ENCODE measurements at regions not wholly inside any gene's neighbourhood (a gene's known extent, or its start where the extent isn't known, plus 50 kb on each side); places are given as distances from the start of the nearest gene placed in this dataset.
A peak's percentile ranks its signal among the peaks of the same experiment; 100 is the strongest.

DNA sequence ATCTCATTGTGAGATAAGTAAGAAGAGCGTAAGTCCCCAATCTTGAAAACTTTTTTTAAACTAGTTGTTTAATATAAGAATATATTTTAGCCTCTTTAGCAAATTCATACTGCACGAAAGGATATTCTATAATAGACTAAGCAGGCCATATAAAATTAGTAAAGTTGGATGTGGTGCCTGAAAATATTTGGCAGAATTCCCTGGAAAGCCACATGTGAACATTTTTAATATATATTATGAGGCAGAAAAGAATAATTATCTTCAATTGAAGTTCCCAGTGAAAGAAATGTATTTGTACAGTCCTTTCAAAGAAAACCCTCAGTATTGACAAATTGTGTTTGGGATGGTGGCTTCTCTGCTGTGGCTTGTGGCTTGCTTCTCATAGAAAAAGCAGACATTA is 237.5 kb upstream of the JAG1 start:
- no peak for DNase-seq (ENCODE audit: low read depth, low spot score)
- H3K27ac ChIP-seq = no peak overlapping the region

DNA sequence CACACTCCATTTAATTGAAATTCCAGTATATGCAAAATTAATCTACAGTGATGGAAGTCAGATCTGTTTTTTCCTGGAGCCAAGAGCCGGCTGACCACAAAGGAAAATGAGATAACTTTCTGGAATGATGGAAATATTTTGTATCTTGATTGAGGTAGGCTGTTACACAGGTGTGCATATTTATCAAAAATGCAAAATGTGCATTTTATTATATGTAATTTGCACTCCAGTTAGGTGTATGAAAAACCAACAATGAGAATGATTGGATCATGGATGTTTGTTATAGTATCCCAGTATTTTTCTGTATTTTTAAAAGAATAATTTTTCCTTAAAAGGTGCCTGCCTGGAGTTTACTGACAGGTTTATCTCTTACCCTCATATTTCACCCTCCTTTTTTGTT is 242.0 kb upstream of the JAG1 start:
- DNase-seq (ENCODE audit: low read depth, low spot score) = no peak

DNA sequence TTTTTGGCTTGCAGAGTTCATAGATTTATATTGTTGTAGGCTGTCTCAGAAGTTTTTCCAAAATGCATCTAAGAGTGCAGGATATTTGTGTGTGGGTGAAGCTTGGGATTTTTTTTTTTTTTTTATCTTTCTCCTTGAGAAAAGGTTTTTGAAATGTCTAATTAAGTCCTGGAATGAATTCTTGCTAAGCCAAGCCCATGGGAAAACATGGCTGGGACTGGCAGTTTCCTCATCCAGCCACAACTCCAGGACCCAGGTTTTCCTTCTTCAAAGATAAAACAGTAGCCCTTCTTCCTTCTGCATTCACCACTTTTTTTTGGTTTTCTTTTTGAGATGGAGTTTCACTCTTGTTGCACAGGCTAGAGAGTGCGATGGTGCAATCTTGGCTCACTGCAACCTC is 242.5 kb upstream of the JAG1 start:
- DNase-seq (ENCODE audit: low read depth, low spot score) = no peak

More for the DNA sequence above, 242.0 kb upstream of the JAG1 start:
- H3K27ac ChIP-seq = no peak overlapping the region

DNA sequence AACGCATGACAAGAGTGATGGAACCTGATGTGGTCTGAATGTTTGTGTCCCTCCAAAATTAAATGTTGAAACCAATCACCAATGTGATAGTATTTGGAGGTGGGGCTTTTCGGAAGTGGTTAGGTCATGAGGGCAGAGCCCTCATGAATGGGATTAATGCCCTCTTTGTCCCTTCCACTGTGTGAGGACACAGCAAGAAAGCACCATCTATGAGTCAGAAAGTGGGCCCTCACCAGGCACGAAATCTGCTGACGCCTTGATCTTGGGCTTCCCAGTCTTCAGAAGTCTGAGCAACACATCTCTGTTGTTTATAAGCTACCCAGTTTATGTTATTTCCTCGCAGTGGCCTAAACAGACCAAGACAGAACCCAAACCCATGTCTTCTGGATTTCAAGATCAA is 244.0 kb upstream of the JAG1 start:
- no peak overlapping the region for H3K27ac ChIP-seq
- DNase-seq (ENCODE audit: low read depth, low spot score) = no peak

More for the DNA sequence above, 242.5 kb upstream of the JAG1 start:
- no peak overlapping the region for H3K27ac ChIP-seq

DNA sequence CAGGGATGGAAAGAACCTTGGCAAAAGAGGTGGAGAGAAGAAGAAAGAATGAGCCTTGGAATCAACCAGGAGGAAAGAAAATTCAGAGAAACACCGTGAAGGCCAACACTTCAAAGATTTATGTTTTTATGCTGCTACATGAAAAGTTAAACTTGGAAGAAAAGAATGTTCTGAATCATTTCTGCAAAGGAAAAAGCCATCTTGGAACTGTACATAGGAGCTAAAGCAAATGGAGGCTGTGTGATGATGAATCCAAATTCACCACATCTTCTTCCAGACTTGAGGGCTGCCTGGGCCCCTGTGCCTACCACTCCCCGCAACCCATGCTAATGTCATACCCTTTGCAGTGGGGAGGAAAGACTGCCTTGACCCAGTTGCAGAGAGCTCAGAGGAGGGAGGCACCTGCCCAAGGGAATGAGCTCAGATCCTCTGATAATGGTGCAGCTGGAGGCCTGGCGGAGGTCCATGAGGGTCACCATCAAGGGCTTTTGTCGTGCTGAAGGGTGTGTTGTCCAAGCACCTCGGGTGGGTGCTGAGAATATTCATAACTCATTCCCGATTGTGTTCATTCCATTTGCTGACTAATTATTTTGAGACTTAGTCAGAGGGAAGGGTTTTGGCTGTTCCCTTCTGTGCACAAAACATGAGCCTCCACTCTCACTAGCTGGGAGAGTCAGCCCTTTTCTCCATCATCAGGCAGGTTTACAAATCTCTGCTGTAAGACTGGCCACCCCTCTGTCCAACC is 245.8 kb upstream of the JAG1 start:
- no peak for DNase-seq (ENCODE audit: low read depth, low spot score)

DNA sequence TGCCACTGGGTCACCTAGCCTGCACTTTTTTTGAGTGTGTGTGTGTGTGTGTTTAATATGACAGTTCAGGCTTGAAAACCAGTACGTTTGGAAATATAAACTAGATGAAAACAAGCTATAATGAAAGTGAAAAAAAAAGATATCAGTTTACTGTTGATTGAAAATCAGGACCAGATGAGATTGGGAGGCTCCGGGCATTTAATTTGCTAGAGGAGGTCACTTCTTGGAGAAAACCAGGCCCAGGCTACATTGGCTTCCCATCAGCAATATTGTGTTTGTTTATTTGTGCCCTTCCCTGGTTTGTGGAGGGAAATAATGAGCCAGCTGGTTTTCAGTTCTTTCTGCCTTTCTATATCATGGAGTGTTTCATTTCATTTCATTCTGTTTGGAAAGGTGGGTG is 246.6 kb upstream of the JAG1 start:
- DNase-seq (ENCODE audit: low read depth, low spot score) = no peak
- peak overlapping the region; percentile 68 for H3K27ac ChIP-seq

More for the DNA sequence above, 245.8 kb upstream of the JAG1 start:
- H3K27ac ChIP-seq = peak overlapping the region; percentile 68

DNA sequence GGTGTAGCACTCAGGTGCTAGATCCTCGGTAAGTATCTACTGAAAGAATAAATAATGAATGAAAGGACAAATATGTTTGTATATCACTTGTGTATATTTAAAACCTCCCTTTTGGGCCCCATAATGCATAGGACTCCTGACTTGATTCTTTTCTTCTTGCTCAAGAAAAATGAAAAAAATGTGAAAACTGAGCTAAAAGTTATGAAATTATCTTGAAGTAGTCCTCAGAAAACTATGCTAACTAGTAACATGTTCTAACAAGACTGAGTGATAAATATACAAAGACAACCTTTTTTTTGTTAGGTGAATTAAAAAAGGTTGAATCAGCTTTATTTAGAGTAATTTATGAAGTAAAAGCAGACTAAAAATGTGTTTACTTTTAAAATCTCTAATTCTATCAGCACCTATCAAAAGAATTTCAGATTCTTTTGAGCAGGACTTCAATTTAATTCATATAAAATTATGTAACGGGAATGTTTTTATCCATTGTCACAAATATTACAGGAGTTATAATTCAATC is 247.8 kb upstream of the JAG1 start:
- DNase-seq (ENCODE audit: low read depth, low spot score) = no peak
- H3K27ac ChIP-seq = peak overlapping the region; percentile 68

DNA sequence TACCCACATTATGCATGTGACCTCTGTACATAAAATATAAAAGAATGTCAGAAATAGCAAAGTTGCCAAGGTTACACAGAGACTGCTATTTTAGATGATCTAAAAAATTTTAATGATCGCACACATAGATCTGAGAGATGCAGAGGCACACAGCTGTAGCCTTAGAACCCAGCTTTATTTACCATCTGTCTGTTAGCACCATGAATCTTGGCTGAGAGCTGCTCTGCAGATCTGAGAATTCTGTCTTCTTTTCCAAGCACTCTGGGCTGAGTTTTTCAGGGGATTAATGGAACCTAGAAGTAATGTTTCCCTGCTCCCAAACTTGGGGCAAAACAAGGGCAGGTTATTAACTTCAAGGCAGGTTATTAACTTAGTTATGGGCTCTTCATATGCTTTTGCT is 248.7 kb upstream of the JAG1 start:
- no peak for DNase-seq (ENCODE audit: low read depth, low spot score)
- H3K27ac ChIP-seq = peak overlapping the region; percentile 68

DNA sequence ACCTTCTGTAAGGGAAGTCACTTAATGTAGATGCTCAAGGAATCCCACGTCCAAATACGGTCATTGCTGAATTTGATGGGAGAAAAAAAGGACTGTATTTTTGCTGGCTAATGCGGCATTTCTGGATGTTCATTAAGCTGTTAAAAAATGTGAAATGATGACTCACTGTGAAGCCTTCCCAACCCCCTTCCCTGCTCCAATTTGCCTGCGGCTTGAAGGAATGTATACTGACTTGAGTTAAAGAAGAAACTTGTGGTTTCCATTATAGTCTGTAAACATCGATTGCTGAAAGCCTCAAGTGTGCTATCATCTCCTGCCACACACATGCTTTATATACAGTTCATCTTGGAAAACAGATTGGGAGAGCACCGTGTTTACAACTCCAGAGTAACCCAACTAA is 249.1 kb upstream of the JAG1 start:
- peak overlapping the region; percentile 68 for H3K27ac ChIP-seq
- no peak for DNase-seq (ENCODE audit: low read depth, low spot score)

DNA sequence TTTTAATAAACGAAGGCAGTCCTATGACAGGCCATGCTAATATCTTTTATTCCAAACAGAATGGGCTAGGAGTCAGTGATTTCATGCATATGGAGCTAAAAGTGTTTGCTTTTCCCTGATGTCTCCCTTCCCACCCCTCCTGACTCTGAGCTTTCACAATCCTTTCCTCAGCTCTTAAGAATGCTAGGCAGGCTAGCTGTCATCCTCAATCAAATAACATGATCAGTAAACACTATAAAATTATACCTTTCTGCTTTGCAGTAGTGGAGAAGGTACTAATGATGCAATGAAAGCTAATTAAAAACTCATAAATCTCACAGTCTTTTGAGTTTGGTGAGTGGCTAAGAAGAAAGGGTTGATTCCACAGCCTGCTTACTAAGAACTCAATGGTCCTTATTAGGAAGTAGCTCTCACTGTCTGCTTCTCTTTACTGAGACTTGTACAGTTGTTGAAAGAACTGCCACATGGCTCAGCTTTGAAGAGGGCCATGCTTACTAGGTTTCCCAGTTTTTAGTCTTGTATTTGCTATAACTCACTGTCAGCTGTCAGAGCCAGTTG is 250.9 kb upstream of the JAG1 start:
- H3K27ac ChIP-seq = peak overlapping the region; percentile 39
- DNase-seq (ENCODE audit: low read depth, low spot score) = peak; percentile 80

DNA sequence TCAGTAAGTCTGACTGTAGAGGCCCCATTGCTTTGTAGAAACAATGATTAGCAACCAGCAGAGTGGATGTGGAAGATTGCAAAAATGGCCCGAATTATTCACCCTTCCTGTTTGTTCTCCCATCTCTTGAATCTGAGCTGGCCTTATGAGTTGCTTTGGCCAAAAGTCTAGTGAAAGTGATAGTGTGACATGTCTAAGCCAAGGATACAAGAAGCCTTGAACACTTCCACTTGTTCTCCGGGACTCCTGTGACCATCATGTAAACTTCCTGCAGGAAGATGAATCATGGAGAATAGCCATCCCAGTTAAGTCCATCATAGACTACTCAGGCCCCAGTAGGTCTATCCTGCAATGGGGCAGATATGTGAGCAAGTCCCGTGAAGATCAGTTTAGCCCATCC is 252.0 kb upstream of the JAG1 start:
- H3K27ac ChIP-seq = no peak overlapping the region
- DNase-seq (ENCODE audit: low read depth, low spot score) = no peak

DNA sequence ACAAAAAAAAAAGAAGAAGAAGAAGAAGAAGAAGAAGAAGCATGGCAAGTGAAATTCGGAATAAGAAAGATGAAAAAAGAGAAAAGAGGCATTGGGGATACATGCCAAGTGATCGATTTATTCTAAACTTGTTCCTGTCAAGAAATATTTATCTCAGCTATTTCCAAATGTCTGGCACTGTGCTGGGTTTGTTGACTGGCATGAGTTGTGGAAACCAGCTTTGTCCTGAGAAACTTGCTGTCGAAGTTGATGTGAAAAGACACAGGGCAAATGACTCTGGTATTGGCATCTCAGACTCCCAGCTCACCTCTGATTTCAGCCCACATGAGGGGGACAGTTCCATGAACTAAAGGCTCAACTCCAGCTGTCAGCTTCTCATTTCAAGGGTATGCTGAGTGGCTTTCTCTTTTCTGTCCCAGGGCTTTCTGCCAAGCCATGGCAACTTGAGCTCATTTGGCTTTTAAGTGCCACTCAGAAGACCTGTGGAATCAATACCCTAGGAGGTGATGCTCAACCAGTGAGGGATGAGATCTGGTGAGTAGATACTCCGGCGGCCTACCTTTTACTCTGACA is 253.3 kb upstream of the JAG1 start:
- H3K27ac ChIP-seq = no peak overlapping the region
- DNase-seq (ENCODE audit: low read depth, low spot score) = no peak

DNA sequence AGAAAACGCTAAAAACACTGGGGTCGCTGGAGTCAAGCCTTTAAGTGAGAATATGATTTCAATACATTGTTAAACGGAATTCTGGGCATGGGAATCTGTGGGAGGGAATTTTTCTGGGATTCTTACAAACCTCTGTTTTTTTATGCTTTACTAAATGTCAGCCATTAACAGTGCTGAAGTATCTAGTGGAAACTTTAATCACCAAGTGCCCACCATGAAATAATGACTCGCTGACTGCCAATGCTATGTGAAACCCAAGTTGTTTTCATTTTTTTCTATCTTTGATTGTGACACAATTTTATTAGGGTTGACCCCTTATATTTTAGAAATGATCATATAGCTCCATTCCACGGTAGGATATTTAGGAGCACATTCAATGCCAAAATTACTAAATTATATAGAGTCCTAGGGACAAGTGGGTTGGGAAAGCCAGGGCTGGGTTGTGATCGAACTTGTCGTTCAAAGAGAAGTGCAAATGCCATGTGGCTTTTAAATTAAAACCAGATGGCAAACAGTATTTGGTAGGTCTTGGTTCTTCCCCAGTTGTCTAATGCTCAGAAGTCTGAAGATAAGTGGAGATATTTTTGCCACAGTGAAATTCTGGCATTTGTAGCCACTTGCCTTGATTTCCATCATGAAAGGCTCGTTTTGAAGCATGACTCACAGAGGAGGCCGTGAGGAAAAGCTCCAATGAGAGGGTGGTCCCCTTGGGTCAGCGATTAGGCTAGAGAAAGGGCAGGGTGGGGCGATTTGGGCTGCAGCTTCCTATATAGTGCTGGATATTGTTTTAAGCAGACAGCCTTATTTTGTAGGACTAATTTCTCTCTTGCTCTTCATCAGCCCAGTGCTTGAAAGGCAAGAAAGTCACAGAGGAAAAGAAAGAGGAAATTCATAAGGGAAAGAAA is 254.4 kb upstream of the JAG1 start:
- H3K27ac ChIP-seq = no peak overlapping the region

DNA sequence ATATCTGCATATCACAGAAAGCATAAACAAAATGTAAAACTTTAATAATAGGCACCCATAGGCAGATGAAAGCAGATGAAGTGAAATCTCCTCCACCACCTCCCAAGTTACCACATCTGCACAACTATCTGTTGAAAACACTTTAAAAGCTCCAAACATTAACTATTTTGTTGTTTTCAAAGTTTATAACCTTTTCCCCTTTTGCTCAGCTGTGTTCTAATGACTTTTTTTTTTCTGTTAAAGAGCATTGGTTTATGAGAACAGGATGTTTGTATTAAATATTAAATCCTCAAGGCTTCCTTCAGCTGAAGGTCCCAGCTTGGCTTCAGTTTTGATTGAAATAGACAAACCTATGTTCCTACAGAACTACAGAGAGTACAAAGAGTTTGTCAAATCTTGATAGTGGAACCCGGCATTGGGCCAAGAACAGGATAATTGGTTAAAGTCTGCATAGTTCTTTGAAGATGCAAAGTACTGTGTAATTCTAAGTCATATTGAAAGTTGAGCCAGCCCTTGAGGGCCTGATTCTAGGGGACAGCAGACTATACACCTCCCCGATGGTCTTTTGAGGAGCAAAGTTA is 255.1 kb upstream of the JAG1 start:
- H3K27ac ChIP-seq = no peak overlapping the region
- DNase-seq (ENCODE audit: low read depth, low spot score) = no peak

More for the DNA sequence above, 254.4 kb upstream of the JAG1 start:
- DNase-seq (ENCODE audit: low read depth, low spot score) = no peak

DNA sequence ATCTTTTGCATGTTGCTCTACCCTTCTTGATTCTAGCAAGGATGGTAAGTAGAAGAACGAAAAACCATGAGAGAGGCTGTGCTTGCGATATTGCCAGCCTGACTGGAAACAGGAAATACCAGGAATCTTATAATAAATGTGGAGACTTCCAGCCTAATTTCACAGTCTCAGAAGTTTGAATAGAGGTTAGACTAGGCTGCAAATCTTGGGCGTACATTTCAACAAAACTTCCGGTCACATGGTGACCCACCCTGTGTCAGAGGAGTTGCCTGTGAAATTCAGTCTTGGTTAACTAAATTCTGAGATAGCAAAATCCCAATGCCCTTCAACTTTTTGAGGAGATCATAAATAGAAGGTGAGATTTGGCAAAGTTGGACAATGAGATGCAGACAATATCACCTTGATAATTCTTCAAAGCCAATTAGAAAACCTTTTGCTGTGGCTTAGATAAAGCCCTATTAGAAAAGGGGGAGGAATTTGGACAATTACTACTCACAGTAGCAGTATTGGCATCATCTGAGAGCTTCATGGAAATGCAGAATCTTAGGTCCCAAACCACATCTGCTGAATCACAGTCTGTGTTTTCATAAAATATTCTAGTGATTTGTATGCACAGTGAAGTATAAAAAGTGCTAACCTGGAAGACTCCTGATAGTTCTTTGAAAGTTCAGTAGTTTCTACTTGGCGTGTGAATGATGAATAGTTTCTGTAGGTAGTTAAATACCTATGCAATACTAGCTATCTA is 262.0 kb upstream of the JAG1 start:
- no peak for DNase-seq (ENCODE audit: low read depth, low spot score)
- H3K27ac ChIP-seq = no peak overlapping the region

DNA sequence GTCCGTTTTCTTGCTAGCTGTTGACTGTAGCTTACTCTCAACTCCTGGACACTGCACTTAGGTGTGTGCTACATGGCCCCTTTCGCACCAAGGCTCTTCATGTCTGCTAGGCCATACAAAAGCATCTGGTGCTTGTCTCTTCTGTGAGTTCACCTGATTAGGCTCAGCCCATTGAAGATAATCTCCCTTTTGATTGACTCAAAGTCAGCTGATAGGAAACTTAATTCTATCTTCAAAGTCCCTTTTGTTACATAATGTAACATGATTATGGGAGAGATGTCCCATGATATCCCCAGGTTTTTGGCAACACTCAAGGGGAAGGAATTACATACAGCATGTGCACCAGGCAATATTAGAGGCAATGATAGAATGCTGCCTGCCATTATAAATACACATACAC is 263.0 kb upstream of the JAG1 start:
- no peak for DNase-seq (ENCODE audit: low read depth, low spot score)
- no peak overlapping the region for H3K27ac ChIP-seq

DNA sequence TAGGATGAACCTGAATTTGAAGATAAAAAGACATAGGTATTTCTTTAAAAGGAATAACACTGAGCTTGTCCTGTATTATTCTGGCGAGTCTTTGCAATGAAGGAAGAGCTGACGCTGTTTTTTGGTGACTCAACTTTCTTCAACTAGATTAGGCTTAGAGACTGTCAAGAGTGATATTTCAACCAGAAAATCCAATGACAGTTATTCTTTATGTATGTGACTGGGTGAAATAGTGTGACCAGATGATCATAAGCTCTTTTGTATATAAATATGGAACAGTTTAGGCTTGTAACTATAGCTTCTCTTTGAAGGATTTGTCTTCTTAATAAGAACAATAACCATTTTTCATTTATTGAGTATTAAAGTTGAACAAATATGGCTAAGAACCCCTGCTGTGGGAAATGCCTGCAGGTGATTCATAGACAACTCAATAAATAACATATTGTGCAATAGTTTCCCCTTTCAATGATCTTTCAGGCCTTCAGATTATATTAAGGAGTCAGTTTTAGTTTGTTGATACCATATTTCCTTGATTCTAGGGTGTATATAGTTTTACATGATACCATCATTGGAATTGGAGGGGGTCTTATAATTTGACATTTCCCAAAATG is 265.6 kb upstream of the JAG1 start:
- peak overlapping the region; percentile 55 for H3K27ac ChIP-seq
- DNase-seq (ENCODE audit: low read depth, low spot score) = no peak

DNA sequence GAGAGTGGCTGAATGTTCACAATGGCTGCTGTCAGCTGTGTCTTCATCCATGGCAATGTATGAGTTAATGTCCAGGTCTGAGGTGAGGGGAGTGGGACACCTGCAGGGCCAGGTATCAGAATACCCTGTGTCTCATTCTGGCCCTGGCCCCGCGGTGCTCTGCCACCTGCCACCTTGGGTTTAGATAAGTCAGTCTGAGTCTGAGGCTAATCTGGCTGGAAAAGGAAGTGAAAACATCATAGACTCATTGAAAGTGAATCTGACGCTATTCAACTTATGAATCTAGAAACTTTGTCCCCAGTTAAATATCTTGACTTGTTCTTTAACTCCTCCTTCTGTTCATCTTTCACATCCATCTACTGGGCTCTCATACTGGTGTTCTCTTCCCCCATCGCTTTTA is 267.1 kb upstream of the JAG1 start:
- H3K27ac ChIP-seq = no peak overlapping the region
- no peak for DNase-seq (ENCODE audit: low read depth, low spot score)

DNA sequence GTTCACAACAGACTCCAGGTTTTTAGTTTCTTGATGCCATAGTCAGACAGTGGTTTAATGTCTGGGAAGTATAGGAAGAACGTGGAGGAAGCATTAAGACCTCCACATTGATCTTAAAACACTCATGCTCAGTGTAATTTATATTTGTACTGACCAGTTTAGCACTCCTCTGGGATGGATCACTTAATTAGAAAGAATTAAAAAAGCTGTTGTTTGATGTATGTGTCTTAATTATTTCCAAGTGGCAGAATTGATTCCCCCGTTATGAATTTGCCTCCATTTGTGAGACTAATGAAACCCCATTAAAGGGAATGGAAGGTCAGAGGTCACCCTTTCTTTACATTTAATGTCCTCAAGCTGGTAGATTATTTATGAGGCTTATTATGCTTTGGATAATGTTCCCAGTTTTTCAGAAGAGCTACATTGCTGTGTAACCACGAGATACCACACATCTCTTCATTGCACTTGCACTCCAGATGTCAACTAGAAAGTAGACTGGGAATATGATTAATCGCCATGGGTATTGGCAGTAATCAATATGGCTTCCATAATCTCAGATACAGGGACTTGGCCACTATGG is 270.0 kb upstream of the JAG1 start:
- H3K27ac ChIP-seq = no peak overlapping the region
- no peak for DNase-seq (ENCODE audit: low read depth, low spot score)

Data from epithelial cell of prostate (primary cell).